H1 (cell line): ENCODE measurements at regions not wholly inside any gene's neighbourhood (a gene's known extent, or its start where the extent isn't known, plus 50 kb on each side); places are given as distances from the start of the nearest gene placed in this dataset.

Source experiments
- EZH2 ChIP-seq: fragments of 200-600 bp; sonication (generic); IDR thresholded peaks from 2 replicates; pipeline ENCODE4 v1.7.1; 2012; ENCODE audit warnings: low read depth, mild to moderate bottlenecking, moderate library complexity, low read length, inconsistent platforms; ENCODE audit not compliant: severe bottlenecking
- POLR2AphosphoS5 ChIP-seq: IDR thresholded peaks from 2 replicates; pipeline ENCODE4 v1.6.1; 2011; ENCODE audit warnings: low read depth, low read length
- SIN3A ChIP-seq, 2 experiments: IDR thresholded peaks in 1 of 2; conservative IDR thresholded peaks in 1 of 2; 2 replicates each; pipeline ENCODE4 v1.6.1; 2011 to 2012; ENCODE audit warnings: low read length in 2 of 2, improper control_type of control experiment in 1 of 2, low read depth in 1 of 2, mild to moderate bottlenecking in 1 of 2
- SRF ChIP-seq: IDR thresholded peaks from 2 replicates; pipeline ENCODE4 v1.6.1; 2011; ENCODE audit warnings: mild to moderate bottlenecking, low read depth, low read length, moderate library complexity
- TEAD4 ChIP-seq: IDR thresholded peaks from 2 replicates; pipeline ENCODE4 v1.6.1; 2012; ENCODE audit warnings: low read depth, low read length, inconsistent platforms, mixed read lengths
- YY1 ChIP-seq: IDR thresholded peaks from 2 replicates; pipeline ENCODE4 v1.6.1; 2011; ENCODE audit warnings: low read depth, mild to moderate bottlenecking, low read length
- ZNF274 ChIP-seq: IDR thresholded peaks from 2 replicates; pipeline ENCODE4 v1.7.0; 2012; ENCODE audit warnings: low read length, borderline replicate concordance; ENCODE audit errors: extremely low read depth
- TF ChIP-seq, protein P1 (sequence below), 3 experiments: IDR thresholded peaks; 1 replicate in 2 of 3; 2 replicates in 1 of 3; pipeline versions ENCODE4 v1.5.1 to v1.6.1; 2011; ENCODE audit warnings: low read length in 3 of 3, mild to moderate bottlenecking in 3 of 3, inconsistent platforms in 2 of 3, low read depth in 1 of 3, moderate library complexity in 1 of 3; ENCODE audit not compliant: insufficient read depth in 1 of 3; ENCODE audit errors: control extremely low read depth in 1 of 3

DNA sequence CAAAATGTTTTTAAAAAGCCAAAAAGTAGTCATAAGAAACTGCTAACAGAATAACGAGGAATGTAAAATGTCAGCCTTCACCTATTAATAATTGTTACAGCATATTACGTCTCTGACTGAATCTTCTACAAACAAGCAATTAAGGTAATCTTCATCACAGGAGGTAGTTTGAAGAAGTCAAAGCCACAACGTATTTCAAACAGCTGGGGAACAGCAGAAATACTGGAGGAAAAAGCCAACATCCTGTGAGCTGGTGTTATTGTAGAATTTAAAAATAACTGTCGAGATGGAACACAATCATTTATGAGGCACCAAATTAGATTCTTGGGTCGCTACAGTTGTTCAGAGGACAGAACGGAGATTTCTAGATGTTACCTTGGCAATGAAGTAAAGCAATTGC, 450.5 kb downstream of the AGTPBP1 start:
- TF ChIP-seq POLR2AphosphoS5 (no peak), EZH2 (no peak), SIN3A (conservative IDR thresholded peaks at IDR 0.05 in 1 of 2, IDR thresholded peaks at IDR 0.05 in 1 of 2; ENCODE audit: low read depth in 1 of 2, low read length in 2 of 2) (no peak), YY1 (no peak), SRF (no peak), ZNF274 (no peak), TEAD4 (no peak)
- TF ChIP-seq, protein P1, sequence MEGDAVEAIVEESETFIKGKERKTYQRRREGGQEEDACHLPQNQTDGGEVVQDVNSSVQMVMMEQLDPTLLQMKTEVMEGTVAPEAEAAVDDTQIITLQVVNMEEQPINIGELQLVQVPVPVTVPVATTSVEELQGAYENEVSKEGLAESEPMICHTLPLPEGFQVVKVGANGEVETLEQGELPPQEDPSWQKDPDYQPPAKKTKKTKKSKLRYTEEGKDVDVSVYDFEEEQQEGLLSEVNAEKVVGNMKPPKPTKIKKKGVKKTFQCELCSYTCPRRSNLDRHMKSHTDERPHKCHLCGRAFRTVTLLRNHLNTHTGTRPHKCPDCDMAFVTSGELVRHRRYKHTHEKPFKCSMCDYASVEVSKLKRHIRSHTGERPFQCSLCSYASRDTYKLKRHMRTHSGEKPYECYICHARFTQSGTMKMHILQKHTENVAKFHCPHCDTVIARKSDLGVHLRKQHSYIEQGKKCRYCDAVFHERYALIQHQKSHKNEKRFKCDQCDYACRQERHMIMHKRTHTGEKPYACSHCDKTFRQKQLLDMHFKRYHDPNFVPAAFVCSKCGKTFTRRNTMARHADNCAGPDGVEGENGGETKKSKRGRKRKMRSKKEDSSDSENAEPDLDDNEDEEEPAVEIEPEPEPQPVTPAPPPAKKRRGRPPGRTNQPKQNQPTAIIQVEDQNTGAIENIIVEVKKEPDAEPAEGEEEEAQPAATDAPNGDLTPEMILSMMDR (IDR thresholded peaks at IDR 0.05; ENCODE audit: control extremely low read depth in 1 of 3, insufficient read depth in 1 of 3, low read depth in 1 of 3, low read length in 3 of 3) = no peak
